Astrocyte of the spinal cord (primary cell): ENCODE measurements at regions not wholly inside any gene's neighbourhood (a gene's known extent, or its start where the extent isn't known, plus 50 kb on each side); places are given as distances from the start of the nearest gene placed in this dataset.

ENCODE experiments used
- DNase-seq: peaks from one replicate; pipeline ENCODE4 v3.0.0; 2011; ENCODE audit warnings: low read depth, low spot score
- H3K4me3 ChIP-seq: 2 replicates; pipeline ENCODE4 v1.5.1; 2011; ENCODE audit warnings: low read depth, mild to moderate bottlenecking, low read length, moderate library complexity
- CTCF ChIP-seq: IDR thresholded peaks from 2 replicates; pipeline ENCODE4 v1.5.1; 2012; ENCODE audit warnings: low read depth, mild to moderate bottlenecking, low read length, inconsistent platforms
- in situ Hi-C: cut with HindIII; loops from 2 replicates; pipeline ENCODE4 v1.10.0; 2017; ENCODE audit warnings: low sequenced_read_pairs

DNA sequence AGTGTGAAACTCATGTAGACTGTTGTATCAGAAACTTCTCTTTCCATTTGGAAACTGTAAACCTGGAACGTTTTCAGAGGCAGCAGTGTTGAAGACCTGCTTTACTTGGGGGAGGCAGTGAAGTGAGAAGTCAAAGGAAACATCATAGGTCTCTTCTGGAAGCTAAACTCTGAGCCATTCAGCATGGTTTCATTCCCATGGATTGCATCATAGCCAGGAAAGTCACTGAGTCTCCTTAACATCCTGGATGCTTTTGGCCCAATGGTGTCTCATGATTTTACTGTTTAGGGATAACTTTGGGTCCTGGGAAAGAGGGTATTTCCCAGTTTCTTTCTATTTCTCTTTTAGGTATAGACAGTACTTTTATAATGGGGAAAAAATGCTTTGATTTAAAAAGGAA is 153.2 kb upstream of the E2F8 start:
- no peak for TF ChIP-seq CTCF
- no peak for DNase-seq
- in situ Hi-C loops = no loop called here
- no peak overlapping the region for H3K4me3 ChIP-seq

DNA sequence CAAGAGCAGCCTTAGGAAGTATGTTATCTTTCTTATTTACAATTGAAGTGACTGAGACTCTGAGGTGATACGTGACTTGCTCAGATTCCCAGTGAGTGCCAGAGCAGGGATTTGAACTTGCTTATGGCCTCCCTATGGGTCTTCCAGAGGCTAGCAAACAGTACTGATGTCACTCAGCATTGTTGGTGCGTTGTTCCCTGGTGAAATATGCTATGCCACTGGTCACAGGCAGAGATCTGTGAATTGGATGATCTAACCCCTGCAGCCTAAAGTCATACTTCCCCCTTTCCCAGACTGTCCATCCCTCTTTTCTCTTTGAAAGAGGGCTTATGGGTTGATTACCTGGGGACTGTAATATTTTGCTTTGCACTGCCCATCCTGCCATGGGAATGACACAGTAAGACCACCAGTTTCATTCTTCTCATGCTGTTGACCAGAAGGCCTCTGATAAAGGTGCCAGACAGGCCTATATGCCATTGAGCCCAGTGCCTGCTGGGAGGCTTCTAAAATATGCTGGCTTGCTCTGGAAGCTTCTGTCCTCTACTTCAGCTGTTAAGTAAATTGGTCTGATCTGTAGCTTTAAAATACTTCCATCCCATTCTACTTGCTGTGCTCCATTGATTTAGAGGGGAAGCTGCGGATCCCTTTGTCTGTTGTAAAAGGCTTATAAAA is 152.2 kb upstream of the E2F8 start:
- H3K4me3 ChIP-seq = no peak overlapping the region
- TF ChIP-seq CTCF = no peak
- no peak for DNase-seq
- in situ Hi-C loops = no loop called here

DNA sequence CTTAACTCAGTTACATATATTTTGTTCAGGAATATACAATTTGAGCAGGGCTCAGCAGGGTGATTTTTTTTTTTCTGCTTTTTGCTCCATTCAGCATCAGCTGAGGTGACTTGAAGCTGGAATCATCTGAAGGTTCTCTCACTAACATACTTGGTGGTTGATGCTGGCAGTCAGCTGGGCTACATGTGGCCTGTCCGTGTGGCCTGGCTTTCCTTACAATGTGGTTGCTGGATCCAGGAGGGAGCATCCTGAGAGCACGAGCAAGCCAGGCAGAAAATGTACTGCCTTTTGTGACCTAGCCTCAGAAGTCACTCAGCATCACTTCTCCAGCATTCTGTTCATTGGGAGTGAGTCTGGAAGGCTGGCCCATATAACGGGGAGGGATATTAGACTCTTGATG is 151.6 kb upstream of the E2F8 start:
- TF ChIP-seq CTCF = no peak
- in situ Hi-C loops = no loop called here
- H3K4me3 ChIP-seq = no peak overlapping the region
- DNase-seq = no peak

DNA sequence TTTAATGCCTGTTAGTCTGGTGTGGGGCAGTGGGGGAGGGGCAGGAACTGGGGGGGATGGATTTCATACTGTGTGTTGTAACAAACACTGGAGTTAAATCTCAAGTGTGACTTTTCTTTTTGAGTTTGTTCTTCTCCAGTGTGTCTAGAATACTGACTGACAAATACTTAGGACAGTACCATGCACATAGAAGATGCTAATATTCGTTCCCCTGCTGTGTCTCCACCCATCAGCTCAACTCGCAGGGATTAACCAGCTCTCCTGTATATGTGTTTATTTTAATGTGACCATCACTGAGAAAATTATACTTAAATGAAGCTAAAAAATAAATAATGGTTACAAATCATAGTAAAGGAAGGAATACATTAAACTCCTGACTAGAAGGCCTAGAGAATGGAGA is 150.9 kb upstream of the E2F8 start:
- H3K4me3 ChIP-seq = no peak overlapping the region
- TF ChIP-seq CTCF = no peak

GRCh38 chr11:19391026-19391425 is 150.3 kb upstream of the E2F8 start:
- TF ChIP-seq CTCF = no peak
- no peak for DNase-seq
- in situ Hi-C loops = no loop called here
- no peak overlapping the region for H3K4me3 ChIP-seq

More for the DNA sequence above, 150.9 kb upstream of the E2F8 start:
- no peak for DNase-seq
- in situ Hi-C loops = no loop called here

DNA sequence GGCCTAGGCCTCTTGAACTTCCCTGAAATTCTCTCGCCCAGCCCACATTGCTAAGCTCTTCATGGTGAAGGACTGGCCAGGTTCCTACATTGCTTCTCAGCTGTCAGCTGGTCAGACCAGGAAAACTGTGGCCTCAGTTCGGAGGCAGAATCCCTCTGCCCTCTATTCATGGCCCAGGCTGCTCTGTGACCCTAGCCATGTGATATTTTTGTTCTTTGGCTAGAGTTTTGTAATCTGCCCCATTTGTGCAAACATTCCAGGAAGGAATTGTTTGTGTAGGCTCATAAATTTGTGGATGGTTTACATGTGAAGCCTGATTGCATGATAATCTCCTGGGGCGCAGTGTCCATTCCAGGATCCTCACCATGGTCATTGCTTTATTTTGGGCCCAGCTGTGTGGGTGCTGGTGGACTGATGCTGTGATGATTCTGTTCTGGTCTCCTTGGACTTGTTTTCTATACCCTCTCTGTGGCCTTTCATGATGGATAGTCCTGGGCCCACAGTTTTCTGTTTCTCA is 149.1 kb upstream of the E2F8 start:
- no peak for DNase-seq
- in situ Hi-C loops = no loop called here
- TF ChIP-seq CTCF = no peak
- H3K4me3 ChIP-seq = no peak overlapping the region
